ENCODE measurements at regions not wholly inside any gene's neighbourhood (a gene's known extent, or its start where the extent isn't known, plus 50 kb on each side); places are given as distances from the start of the nearest gene placed in this dataset.

DNA sequence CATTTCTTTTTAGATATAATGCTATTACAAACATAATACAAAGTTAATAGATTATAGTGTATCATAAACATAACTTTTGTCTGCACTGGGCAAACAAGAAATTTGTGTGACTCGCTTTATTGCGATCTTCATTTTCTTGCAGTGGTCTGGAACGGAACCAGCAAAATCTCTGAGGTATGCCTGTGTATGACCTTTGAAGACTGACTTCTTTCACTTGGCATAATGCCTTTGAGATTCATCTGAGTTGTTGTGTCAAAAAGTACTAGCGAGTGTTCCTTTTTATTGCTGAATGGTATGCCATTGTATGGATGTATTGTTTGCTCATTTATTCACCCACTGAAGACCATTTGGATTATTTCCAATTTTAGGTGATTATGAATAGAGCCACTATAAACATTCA is 69.2 kb downstream of the TANC2 start:
- TF ChIP-seq, protein P1, sequence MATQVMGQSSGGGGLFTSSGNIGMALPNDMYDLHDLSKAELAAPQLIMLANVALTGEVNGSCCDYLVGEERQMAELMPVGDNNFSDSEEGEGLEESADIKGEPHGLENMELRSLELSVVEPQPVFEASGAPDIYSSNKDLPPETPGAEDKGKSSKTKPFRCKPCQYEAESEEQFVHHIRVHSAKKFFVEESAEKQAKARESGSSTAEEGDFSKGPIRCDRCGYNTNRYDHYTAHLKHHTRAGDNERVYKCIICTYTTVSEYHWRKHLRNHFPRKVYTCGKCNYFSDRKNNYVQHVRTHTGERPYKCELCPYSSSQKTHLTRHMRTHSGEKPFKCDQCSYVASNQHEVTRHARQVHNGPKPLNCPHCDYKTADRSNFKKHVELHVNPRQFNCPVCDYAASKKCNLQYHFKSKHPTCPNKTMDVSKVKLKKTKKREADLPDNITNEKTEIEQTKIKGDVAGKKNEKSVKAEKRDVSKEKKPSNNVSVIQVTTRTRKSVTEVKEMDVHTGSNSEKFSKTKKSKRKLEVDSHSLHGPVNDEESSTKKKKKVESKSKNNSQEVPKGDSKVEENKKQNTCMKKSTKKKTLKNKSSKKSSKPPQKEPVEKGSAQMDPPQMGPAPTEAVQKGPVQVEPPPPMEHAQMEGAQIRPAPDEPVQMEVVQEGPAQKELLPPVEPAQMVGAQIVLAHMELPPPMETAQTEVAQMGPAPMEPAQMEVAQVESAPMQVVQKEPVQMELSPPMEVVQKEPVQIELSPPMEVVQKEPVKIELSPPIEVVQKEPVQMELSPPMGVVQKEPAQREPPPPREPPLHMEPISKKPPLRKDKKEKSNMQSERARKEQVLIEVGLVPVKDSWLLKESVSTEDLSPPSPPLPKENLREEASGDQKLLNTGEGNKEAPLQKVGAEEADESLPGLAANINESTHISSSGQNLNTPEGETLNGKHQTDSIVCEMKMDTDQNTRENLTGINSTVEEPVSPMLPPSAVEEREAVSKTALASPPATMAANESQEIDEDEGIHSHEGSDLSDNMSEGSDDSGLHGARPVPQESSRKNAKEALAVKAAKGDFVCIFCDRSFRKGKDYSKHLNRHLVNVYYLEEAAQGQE (IDR thresholded peaks at IDR 0.05; ENCODE audit: low read depth) = no peak
- TF ChIP-seq CREB1 (IDR thresholded peaks at IDR 0.05; ENCODE audit: low read depth) (no peak), EGR1 (IDR thresholded peaks at IDR 0.05) (no peak), CEBPB (IDR thresholded peaks at IDR 0.05) (no peak), TCF12 (IDR thresholded peaks at IDR 0.05; ENCODE audit: low read depth) (no peak), TEAD4 (IDR thresholded peaks at IDR 0.05) (no peak), TAF1 (IDR thresholded peaks at IDR 0.05; ENCODE audit: low read depth) (no peak), NFIC (IDR thresholded peaks at IDR 0.05) (no peak), RAD21 (IDR thresholded peaks at IDR 0.05; ENCODE audit: low read depth) (no peak)
- TF ChIP-seq, protein P2, sequence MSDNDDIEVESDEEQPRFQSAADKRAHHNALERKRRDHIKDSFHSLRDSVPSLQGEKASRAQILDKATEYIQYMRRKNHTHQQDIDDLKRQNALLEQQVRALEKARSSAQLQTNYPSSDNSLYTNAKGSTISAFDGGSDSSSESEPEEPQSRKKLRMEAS (IDR thresholded peaks at IDR 0.05) = no peak

DNA sequence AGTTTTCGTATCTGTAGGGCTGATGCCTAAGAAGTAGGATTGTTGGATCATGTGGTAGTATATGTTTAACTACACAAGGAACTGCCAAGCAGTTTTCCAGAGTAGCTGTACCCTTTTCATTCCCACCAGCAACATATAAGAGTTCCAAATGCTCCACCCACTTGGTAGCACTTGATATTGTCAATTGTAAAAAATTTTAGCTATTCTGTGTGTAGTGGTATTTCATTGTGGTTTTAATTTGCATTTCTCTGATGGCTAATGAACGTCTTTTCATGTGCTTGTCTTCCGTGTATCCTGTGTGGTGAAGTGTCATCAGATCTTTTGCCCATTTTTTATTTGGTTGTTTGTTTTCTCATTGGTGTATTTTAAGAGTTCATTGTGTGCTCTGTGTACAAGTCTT is 69.7 kb downstream of the TANC2 start:
- TF ChIP-seq TAF1 (IDR thresholded peaks at IDR 0.05; ENCODE audit: low read depth) = no peak
- no peak for TF ChIP-seq EGR1 (IDR thresholded peaks at IDR 0.05)
- TF ChIP-seq TCF12 (IDR thresholded peaks at IDR 0.05; ENCODE audit: low read depth) = no peak
- TF ChIP-seq NFIC (IDR thresholded peaks at IDR 0.05) = no peak
- TF ChIP-seq EP300 (IDR thresholded peaks at IDR 0.05; ENCODE audit: borderline replicate concordance) = no peak
- no peak for TF ChIP-seq ZBTB7A (IDR thresholded peaks at IDR 0.05; ENCODE audit: low read depth)
- TF ChIP-seq, protein P1 (IDR thresholded peaks at IDR 0.05; ENCODE audit: low read depth) = no peak
- TF ChIP-seq, protein P3, sequence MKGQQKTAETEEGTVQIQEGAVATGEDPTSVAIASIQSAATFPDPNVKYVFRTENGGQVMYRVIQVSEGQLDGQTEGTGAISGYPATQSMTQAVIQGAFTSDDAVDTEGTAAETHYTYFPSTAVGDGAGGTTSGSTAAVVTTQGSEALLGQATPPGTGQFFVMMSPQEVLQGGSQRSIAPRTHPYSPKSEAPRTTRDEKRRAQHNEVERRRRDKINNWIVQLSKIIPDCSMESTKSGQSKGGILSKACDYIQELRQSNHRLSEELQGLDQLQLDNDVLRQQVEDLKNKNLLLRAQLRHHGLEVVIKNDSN (IDR thresholded peaks at IDR 0.05) = no peak
- TF ChIP-seq CEBPB (IDR thresholded peaks at IDR 0.05) = no peak

DNA sequence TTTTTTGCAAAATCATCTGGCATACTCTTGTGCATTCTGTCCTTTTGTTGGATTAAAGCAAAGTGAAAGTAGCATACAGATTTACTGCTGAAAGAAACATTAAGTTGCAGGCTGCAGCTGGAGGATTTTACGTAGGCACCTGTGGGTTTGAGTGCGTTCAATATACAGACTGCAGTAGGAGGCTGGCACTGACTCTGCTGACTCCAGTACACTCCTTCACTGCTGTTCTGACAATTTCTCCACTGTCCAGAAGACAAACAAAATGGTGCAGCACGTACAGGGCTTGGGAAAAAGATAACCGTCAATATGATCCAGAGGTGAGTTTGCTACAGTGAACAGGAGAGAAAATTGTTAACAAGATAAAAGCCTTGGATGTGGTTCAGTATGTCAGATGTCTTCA is 73.3 kb downstream of the TANC2 start:
- TF ChIP-seq TAF1 (IDR thresholded peaks at IDR 0.05; ENCODE audit: low read depth) = no peak
- TF ChIP-seq, protein P3 (IDR thresholded peaks at IDR 0.05) = no peak
- TF ChIP-seq, protein P2 (IDR thresholded peaks at IDR 0.05) = no peak
- TF ChIP-seq EGR1 (IDR thresholded peaks at IDR 0.05) = no peak
- no peak for TF ChIP-seq YY1 (IDR thresholded peaks at IDR 0.05; ENCODE audit: low read depth)
- no peak for TF ChIP-seq TCF12 (IDR thresholded peaks at IDR 0.05; ENCODE audit: low read depth)
- no peak for TF ChIP-seq FOXM1 (IDR thresholded peaks at IDR 0.05; ENCODE audit: borderline replicate concordance, low read depth)
- TF ChIP-seq CREB1 (IDR thresholded peaks at IDR 0.05; ENCODE audit: low read depth) = no peak

DNA sequence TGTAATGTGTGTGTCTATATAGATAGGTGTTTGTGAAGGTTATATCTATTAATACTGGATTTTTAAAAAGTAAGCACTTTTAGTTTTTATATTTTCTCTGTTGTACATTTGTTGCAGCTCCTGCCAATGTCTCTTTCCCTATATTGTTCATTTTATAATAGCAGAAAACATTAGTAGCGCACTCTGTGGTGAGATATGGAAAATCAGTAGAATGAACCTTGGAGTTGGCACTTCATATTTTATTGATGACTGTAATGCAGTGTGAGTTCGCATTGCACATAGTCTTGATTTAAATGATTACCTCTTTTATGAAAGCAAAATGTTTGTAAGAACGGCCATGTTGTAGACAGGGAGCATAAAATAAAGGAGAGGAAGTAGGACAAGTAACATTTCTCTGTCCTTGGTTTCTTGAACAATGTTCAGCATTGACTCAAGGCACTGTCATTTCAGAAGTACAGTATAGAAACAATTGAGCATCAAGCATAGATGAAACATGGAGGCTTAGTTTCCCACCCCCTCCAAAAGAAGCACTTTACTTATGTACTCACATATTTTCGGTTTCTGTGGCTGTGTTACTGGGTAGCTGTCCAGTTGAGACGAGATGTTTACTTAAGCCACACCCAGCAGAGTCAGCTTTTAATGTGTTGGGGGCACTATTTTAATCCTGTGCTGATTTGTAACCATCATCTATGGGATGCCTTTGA is 74.0 kb downstream of the TANC2 start:
- no peak for TF ChIP-seq TEAD4 (IDR thresholded peaks at IDR 0.05)
- no peak for TF ChIP-seq TCF12 (IDR thresholded peaks at IDR 0.05; ENCODE audit: low read depth)
- no peak for TF ChIP-seq NFIC (IDR thresholded peaks at IDR 0.05)
- TF ChIP-seq RAD21 (IDR thresholded peaks at IDR 0.05; ENCODE audit: low read depth) = no peak
- TF ChIP-seq, protein P1 (IDR thresholded peaks at IDR 0.05; ENCODE audit: low read depth) = no peak
- TF ChIP-seq ZBTB7A (IDR thresholded peaks at IDR 0.05; ENCODE audit: low read depth) = no peak
- no peak for TF ChIP-seq CREB1 (IDR thresholded peaks at IDR 0.05; ENCODE audit: low read depth)
- no peak for TF ChIP-seq EGR1 (IDR thresholded peaks at IDR 0.05)
- no peak for TF ChIP-seq CEBPB (IDR thresholded peaks at IDR 0.05)
- TF ChIP-seq YY1 (IDR thresholded peaks at IDR 0.05; ENCODE audit: low read depth) = no peak
- TF ChIP-seq TAF1 (IDR thresholded peaks at IDR 0.05; ENCODE audit: low read depth) = no peak
- no peak for TF ChIP-seq EP300 (IDR thresholded peaks at IDR 0.05; ENCODE audit: borderline replicate concordance)
- TF ChIP-seq, protein P2 (IDR thresholded peaks at IDR 0.05) = no peak
- TF ChIP-seq, protein P3 (IDR thresholded peaks at IDR 0.05) = no peak
